ENCODE measurements at regions not wholly inside any gene's neighbourhood (a gene's known extent, or its start where the extent isn't known, plus 50 kb on each side); places are given as distances from the start of the nearest gene placed in this dataset.

- Histone ChIP-seq H3K9me2 (ENCODE audit: insufficient read depth) (no peaks in the 10 kb centered on the region), H3K27ac (ENCODE audit: low read depth) (no peak overlapping the region), H2AFZ (no peak overlapping the region), H3K27me3 (ENCODE audit: insufficient read depth) (no peaks in the 10 kb centered on the region), H3K4me2 (no peak overlapping the region), H3K4me3 (no peak overlapping the region), H3K36me3 (ENCODE audit: insufficient read depth) (no peaks in the 10 kb centered on the region), H3F3A (replicated peaks; ENCODE audit: low read depth) (no peaks in the 10 kb centered on the region), H4K20me1 (replicated peaks; ENCODE audit: insufficient read depth) (no peaks in the 10 kb centered on the region), H3K4me1 (ENCODE audit: insufficient read depth) (0 out of 2 replicates have a peak, but pooled peaks cover 7% of the 10 kb centered on the region), H3K79me2 (replicated peaks; ENCODE audit: insufficient read depth) (no peaks in the 10 kb centered on the region)
- Mint-ChIP-seq H3K4me1 (peaks cover 5% of the 10 kb centered on the region; the same call in 2 of the 3 replicates), H3K9me3 (no peaks in the 10 kb centered on the region), H3K27ac (no peak overlapping the region), H3K36me3 (ENCODE audit: low read depth) (no peaks in the 10 kb centered on the region), H3K27me3 (ENCODE audit: insufficient read depth, low read depth, poor library complexity) (no peaks in the 10 kb centered on the region), H3K4me3 (no peak overlapping the region)
- no peak for ATAC-seq
- TF ChIP-seq CTCF (conservative IDR thresholded peaks at IDR 0.05; ENCODE audit: low read depth in 2 of 2) (no peak), ZNF114 (CRISPR knock-in tag; IDR thresholded peaks at IDR 0.05) (no peak), JUNB (IDR thresholded peaks at IDR 0.05; ENCODE audit: unreplicated experiment) (no peak), ZNF462 (CRISPR knock-in tag; IDR thresholded peaks at IDR 0.05) (no peak), ZNF331 (CRISPR knock-in tag; IDR thresholded peaks at IDR 0.05; ENCODE audit: low read depth) (no peak), NANOG (IDR thresholded peaks at IDR 0.05; ENCODE audit: borderline replicate concordance) (no peak), STAT1 (IDR thresholded peaks at IDR 0.05; ENCODE audit: unreplicated experiment) (no peak), EZH2phosphoT487 (IDR thresholded peaks at IDR 0.05; ENCODE audit: unreplicated experiment) (no peak), ETS1 (IDR thresholded peaks at IDR 0.05) (no peak), POLR2AphosphoS5 (IDR thresholded peaks at IDR 0.05; ENCODE audit: low read depth) (no peak), CREB1 (CRISPR knock-in tag; IDR thresholded peaks at IDR 0.05; ENCODE audit: low read depth) (no peak), EZH2 (IDR thresholded peaks at IDR 0.05; ENCODE audit: low read depth, unreplicated experiment) (no peak)
- DNase-seq (ENCODE audit: low spot score) = no peak
Observed at GRCh38 chr14:45705940-45706534, 453.0 kb upstream of the MIS18BP1 start.

All from GM23338 (cell line).